ENCODE measurements at regions not wholly inside any gene's neighbourhood (a gene's known extent, or its start where the extent isn't known, plus 50 kb on each side); places are given as distances from the start of the nearest gene placed in this dataset.

DNA sequence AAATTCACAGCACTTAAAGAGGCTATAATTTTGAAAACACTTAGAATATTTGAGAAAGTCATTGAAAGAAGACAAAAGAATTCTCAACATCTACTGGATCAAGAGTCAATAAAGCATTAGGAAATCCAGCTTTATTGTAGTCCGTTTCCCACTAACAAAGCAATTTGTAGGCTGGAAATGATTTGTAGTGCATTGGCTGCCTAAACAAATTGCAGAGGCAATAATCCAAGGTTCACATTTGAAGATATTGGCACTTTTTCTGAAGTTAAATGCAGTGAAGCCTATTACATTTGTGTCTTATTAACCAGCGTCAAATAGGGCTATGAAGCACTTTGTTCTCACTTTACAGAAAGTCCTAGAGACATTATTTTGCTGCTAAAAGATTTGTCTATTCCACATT is 848.1 kb upstream of the SLITRK1 start:
- TF ChIP-seq, protein P1, sequence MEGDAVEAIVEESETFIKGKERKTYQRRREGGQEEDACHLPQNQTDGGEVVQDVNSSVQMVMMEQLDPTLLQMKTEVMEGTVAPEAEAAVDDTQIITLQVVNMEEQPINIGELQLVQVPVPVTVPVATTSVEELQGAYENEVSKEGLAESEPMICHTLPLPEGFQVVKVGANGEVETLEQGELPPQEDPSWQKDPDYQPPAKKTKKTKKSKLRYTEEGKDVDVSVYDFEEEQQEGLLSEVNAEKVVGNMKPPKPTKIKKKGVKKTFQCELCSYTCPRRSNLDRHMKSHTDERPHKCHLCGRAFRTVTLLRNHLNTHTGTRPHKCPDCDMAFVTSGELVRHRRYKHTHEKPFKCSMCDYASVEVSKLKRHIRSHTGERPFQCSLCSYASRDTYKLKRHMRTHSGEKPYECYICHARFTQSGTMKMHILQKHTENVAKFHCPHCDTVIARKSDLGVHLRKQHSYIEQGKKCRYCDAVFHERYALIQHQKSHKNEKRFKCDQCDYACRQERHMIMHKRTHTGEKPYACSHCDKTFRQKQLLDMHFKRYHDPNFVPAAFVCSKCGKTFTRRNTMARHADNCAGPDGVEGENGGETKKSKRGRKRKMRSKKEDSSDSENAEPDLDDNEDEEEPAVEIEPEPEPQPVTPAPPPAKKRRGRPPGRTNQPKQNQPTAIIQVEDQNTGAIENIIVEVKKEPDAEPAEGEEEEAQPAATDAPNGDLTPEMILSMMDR (IDR thresholded peaks at IDR 0.05; ENCODE audit: low read depth, low read length, poor library complexity, severe bottlenecking) = no peak
- no peak for TF ChIP-seq EZH2phosphoT487 (IDR thresholded peaks at IDR 0.05; ENCODE audit: borderline replicate concordance, low read length)

Data from DOHH2 (cell line).